Heart left ventricle (tissue), 16 donors: ENCODE measurements at regions not wholly inside any gene's neighbourhood (a gene's known extent, or its start where the extent isn't known, plus 50 kb on each side); places are given as distances from the start of the nearest gene placed in this dataset.

Source experiments
- ATAC-seq, 4 donors: fragments of 200-7000 bp; cut with Tn5 transposase; one replicate each; pipeline ENCODE4 v1.9.1; 2020 to 2022; ENCODE audit warnings: moderate library complexity in 4 of 4, mild to moderate bottlenecking in 3 of 4, moderate number of reproducible peaks in 1 of 4
- DNase-seq, 5 donors: peaks; one replicate each; pipeline ENCODE4 v3.0.0-alpha.2; 2020
- H3K27ac ChIP-seq, 12 donors: fragments of 200-600 bp; sonication (generic) in 4 of 12; one replicate each; pipeline versions ENCODE4 v1.5.0 to v1.8.0; 2016 to 2022; ENCODE audit warnings: mild to moderate bottlenecking in 2 of 12
- H3K27me3 ChIP-seq, 9 donors: fragments of 200-600 bp; sonication (generic) in 2 of 9; one replicate each; pipeline versions ENCODE4 v1.5.1 to v1.8.0; 2016 to 2022; ENCODE audit warnings: mild to moderate bottlenecking in 3 of 9
- H3K36me3 ChIP-seq, 9 donors: fragments of 200-600 bp; sonication (generic) in 2 of 9; one replicate each; pipeline versions ENCODE4 v1.5.0 to v1.8.0; 2018 to 2022; ENCODE audit warnings: mild to moderate bottlenecking in 2 of 9
- H3K4me1 ChIP-seq, 12 donors: fragments of 200-600 bp; sonication (generic) in 4 of 12; one replicate each; pipeline versions ENCODE4 v1.5.0 to v1.8.0; 2016 to 2022; ENCODE audit warnings: mild to moderate bottlenecking in 3 of 12
- H3K4me3 ChIP-seq, 12 donors: fragments of 200-600 bp; sonication (generic) in 4 of 12; one replicate each; pipeline versions ENCODE4 v1.5.0 to v1.8.0; 2017 to 2022; ENCODE audit warnings: mild to moderate bottlenecking in 9 of 12, moderate library complexity in 4 of 12
- H3K9me3 ChIP-seq, 12 donors: fragments of 200-600 bp; sonication (generic) in 4 of 12; one replicate each; pipeline versions ENCODE4 v1.5.0 to v1.8.0; 2016 to 2022; ENCODE audit warnings: mild to moderate bottlenecking in 1 of 12
- POLR2A ChIP-seq, 2 donors: fragments of 450-650 bp; IDR thresholded peaks; one replicate each; pipeline ENCODE4 v1.6.1; 2017; ENCODE audit warnings: antibody characterized with exemption in 2 of 2, mild to moderate bottlenecking in 2 of 2, moderate library complexity in 2 of 2
- WGBS, 4 donors: extraction: QIAGEN DNeasy Blood & Tissue Kit in 2 of 4; methylation state at CpG; one replicate each; pipeline versions ENCODE4 v1.1.5 to v1.1.7; 2013 to 2018; 5-methylcytosine and 5-hydroxymethylcytosine counted together
- intact Hi-C, 10 donors: fragments of 100-400 bp; cut with DNase I; formaldehyde crosslinking; loops; one replicate each; pipeline versions ENCODE4 v1.11.1 to v1.14.2; 2022
- TF ChIP-seq, protein P1 (sequence below), 12 donors: fragments of 200-600 bp; sonication (generic) in 4 of 12; IDR thresholded peaks; one replicate each; pipeline versions ENCODE4 v1.5.0 to v1.8.0; 2018 to 2022; ENCODE audit warnings: antibody characterized with exemption in 12 of 12, mild to moderate bottlenecking in 5 of 12
- donor health status: ischemic (EF 13 %, LVEDD 7.1; RV severe dilation, severe dysfunction).
- donor health status: healthy with polysubstance abuse.
- donor health status: DM: no; HTN: yes; CAD: no.
- donor health status: DM: no; HTN: no; CAD: no.
- donor health status: ischemic (EF 25% LVEDD 6.9; RV normal size, moderate dysfunction).
- donor health status: ischemic (EF 25% LVEDD 5.7; RV mildly dilated, moderate dysfunction).
- donor health status: healthy.
- donor health status: DM: yes; HTN: yes; CAD: no.
- donor health status: ischemic (EF 35%, LVEDD 5.7; RV mildly dilated, moderate dysfunction).
- donor health status: nonischemic (EF 11% LVEDD 7.7; RV severe dilation, severe dysfunction).
- donor health status: DM: yes; HTN: yes; CAD: no.
- donor health status: PGD.
- donor health status: ischemic (EF 29% LVEDD 5.4; RV normal size, mild dysfunction).
- donor health status: nonischemic (EF 23%, LVEDD 6.1; RV moderate dilation, normal function).

DNA sequence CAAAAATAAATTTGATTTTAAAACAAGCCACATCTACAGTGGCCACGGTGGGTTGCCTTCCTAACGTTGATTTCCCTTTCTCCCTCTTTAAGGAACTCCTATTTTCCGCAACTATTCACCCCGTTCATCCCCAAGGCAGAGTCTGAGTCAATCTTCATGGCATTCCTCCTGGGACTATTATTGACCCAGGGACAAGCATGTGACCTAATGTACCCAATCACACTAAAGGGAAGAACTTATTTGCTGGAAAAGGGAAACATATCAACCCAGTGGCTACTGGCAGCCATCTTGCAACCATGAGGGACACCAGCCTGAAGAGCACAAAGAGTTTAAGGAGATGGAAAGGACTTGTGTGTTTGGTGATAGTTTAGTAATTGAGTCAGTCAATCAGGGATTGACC is 55.4 kb upstream of the ARHGEF3 start:
- ATAC-seq: no peak

GRCh38 chr3:56856752-56857151 is 55.0 kb upstream of the ARHGEF3 start:
- no peaks in the 10 kb centered on the region for H3K36me3 ChIP-seq
- ATAC-seq (no peak), DNase-seq (no peak)
- no peak for TF ChIP-seq POLR2A (IDR thresholded peaks at IDR 0.05)
- TF ChIP-seq, protein P1, sequence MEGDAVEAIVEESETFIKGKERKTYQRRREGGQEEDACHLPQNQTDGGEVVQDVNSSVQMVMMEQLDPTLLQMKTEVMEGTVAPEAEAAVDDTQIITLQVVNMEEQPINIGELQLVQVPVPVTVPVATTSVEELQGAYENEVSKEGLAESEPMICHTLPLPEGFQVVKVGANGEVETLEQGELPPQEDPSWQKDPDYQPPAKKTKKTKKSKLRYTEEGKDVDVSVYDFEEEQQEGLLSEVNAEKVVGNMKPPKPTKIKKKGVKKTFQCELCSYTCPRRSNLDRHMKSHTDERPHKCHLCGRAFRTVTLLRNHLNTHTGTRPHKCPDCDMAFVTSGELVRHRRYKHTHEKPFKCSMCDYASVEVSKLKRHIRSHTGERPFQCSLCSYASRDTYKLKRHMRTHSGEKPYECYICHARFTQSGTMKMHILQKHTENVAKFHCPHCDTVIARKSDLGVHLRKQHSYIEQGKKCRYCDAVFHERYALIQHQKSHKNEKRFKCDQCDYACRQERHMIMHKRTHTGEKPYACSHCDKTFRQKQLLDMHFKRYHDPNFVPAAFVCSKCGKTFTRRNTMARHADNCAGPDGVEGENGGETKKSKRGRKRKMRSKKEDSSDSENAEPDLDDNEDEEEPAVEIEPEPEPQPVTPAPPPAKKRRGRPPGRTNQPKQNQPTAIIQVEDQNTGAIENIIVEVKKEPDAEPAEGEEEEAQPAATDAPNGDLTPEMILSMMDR (IDR thresholded peaks at IDR 0.05): no peak
- intact Hi-C loops: loop anchor here in 3 of 10 donors (2.0 to 5.0 kb wide), 3 partner anchors 61 to 132 kb away; no protein-coding TSS in a partner anchor
- H3K4me1 ChIP-seq: peaks cover 0 to 10% (median 0%) of the 10 kb centered on the region in 12 donors
- no peaks in the 10 kb centered on the region for H3K27me3 ChIP-seq
- no peaks in the 10 kb centered on the region for H3K9me3 ChIP-seq
- no peak overlapping the region for H3K4me3 ChIP-seq
- no peak overlapping the region for H3K27ac ChIP-seq

More for the DNA sequence above, 55.4 kb upstream of the ARHGEF3 start:
- H3K4me3 ChIP-seq: no peak overlapping the region
- H3K9me3 ChIP-seq: no peaks in the 10 kb centered on the region
- intact Hi-C loops: loop anchor here in 3 of 10 donors (2.0 to 5.0 kb wide), 3 partner anchors 60 to 132 kb away; no protein-coding TSS in a partner anchor
- DNase-seq: no peak
- no peaks in the 10 kb centered on the region for H3K36me3 ChIP-seq
- WGBS, 4 donors: 83 to 91% (median 88%) methylated on average over 4 of the region's 4 CpGs
- no peak overlapping the region for H3K27ac ChIP-seq
- TF ChIP-seq, protein P1 (IDR thresholded peaks at IDR 0.05): no peak
- no peak for TF ChIP-seq POLR2A (IDR thresholded peaks at IDR 0.05)
- H3K27me3 ChIP-seq: no peaks in the 10 kb centered on the region
- peaks cover 0 to 14% (median 1%) of the 10 kb centered on the region in 12 donors for H3K4me1 ChIP-seq

- WGBS, 4 donors: 66 to 73% (median 69%) methylated on average over 9 of the region's 9 CpGs
- Histone ChIP-seq H3K4me1 (peaks cover 0 to 10% (median 0%) of the 10 kb centered on the region in 12 donors), H3K27me3 (no peaks in the 10 kb centered on the region), H3K4me3 (no peak overlapping the region), H3K27ac (no peak overlapping the region), H3K36me3 (no peaks in the 10 kb centered on the region), H3K9me3 (no peaks in the 10 kb centered on the region)
- peak in 2 of 5 donors; percentile 15 to 30 for DNase-seq
- ATAC-seq: peak in 2 of 4 donors; percentile 49 to 50
- intact Hi-C loops: loop anchor here in 3 of 10 donors (2.0 to 5.0 kb wide), 3 partner anchors 61 to 133 kb away; no protein-coding TSS in a partner anchor
- no peak for TF ChIP-seq POLR2A (IDR thresholded peaks at IDR 0.05)
- TF ChIP-seq, protein P1 (IDR thresholded peaks at IDR 0.05): peak; percentile 28 to 68 (median 52)
These were observed 54.2 kb upstream of the ARHGEF3 start for GRCh38 chr3:56855856-56856512.

GRCh38 chr3:56854856-56855611 is 53.3 kb upstream of the ARHGEF3 start:
- Histone ChIP-seq H3K36me3 (no peaks in the 10 kb centered on the region), H3K4me1 (peaks cover 0 to 10% (median 0%) of the 10 kb centered on the region in 12 donors), H3K4me3 (no peak overlapping the region), H3K27me3 (no peaks in the 10 kb centered on the region), H3K9me3 (no peaks in the 10 kb centered on the region), H3K27ac (no peak overlapping the region)
- intact Hi-C loops: loop anchor here in 3 of 10 donors (5.0 kb wide), 2 partner anchors 62 to 132 kb away; no protein-coding TSS in a partner anchor
- no peak for DNase-seq
- TF ChIP-seq, protein P1 (IDR thresholded peaks at IDR 0.05): no peak
- TF ChIP-seq POLR2A (IDR thresholded peaks at IDR 0.05): no peak
- WGBS, 4 donors: 81 to 85% (median 84%) methylated on average over 5 of the region's 5 CpGs
- ATAC-seq: peak in 2 of 4 donors; percentile 34 to 61
